ENCODE measurements at regions not wholly inside any gene's neighbourhood (a gene's known extent, or its start where the extent isn't known, plus 50 kb on each side); places are given as distances from the start of the nearest gene placed in this dataset.

DNA sequence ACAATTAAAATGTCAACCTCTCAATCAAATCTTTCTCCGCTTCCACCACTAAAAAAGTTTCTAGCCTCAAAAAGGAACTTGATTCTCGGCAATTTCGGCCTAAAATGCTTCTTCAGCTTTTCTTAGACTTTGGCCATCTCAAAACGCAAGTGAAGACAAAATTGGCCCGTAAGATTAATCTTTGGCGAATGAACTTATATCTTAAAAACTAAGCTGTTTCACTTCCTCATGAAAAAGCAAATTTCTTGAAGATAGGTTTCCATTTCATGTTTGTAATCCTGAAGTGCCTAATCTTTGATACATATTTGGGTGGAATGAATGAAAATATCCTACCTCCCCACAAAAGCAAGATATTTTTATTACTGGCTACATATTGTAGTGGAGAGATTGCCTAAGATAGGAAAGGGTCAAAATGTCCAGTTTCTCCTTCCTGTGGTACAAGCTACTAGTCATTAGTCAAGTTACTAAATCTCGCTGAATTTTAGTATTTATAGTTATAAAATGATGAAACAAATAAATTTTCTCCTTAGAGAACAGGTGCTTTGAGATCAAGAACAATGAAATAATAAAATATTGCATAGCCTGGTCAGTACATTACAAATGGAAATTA lies 85.4 kb upstream of the ZEB2 start:
- TF ChIP-seq POLR2A (IDR thresholded peaks at IDR 0.05) (no peak), CTCF (IDR thresholded peaks at IDR 0.05) (no peak)
